GM18951 (cell line): ENCODE measurements at regions not wholly inside any gene's neighbourhood (a gene's known extent, or its start where the extent isn't known, plus 50 kb on each side); places are given as distances from the start of the nearest gene placed in this dataset.

Source experiments
- POLR2A ChIP-seq: IDR thresholded peaks from 4 replicates; pipeline ENCODE4 v1.6.1; 2011; ENCODE audit warnings: mild to moderate bottlenecking; ENCODE audit not compliant: insufficient read length, insufficient read depth; ENCODE audit errors: extremely low read depth
- in situ Hi-C: fragments of 300-500 bp; cut with MboI; formaldehyde crosslinking; loops from one replicate; pipeline ENCODE4 v1.12.0; 2022; ENCODE audit warnings: low sequenced_read_pairs, mixed read lengths, inconsistent platforms; ENCODE audit not compliant: unreplicated experiment

DNA sequence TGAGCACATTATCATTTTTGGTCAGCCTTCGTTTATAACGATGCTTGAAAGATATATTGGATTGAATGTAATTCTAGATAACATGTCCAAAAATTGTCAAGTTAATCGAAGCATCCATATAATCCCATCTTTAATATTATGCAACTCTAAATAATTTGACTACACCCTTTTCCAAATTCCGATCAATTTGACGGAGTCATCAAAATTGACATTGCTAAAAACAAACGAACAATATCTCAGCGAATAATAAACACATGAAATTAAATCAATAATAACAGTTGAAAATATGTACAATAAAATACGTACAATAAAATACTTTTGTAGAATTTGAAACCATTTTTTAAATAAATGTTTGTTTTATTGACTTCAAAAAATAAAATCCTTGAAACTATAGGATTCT, 1516.4 kb downstream of the EFNB2 start:
- TF ChIP-seq POLR2A, result no peak
- in situ Hi-C loops, result no loop called here

DNA sequence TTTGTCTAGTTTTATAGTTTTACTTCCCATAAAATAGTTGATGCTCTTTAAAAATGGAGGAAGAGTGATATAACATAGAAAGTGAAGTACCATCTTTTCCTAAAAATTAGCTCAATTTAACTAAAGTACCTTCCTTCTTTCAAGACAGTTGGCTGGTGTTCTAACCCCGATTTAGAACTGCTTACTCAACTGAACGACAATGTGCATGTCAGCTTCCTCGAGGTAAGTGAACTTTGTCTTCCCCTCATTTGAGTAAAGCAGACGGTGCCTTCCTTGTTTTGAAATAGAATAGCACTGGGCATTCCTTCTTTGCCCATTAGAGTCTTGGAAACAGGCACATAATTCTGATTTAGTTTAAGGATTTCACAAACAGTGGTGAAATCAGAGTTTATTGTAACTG, 1519.2 kb downstream of the EFNB2 start:
- no peak for TF ChIP-seq POLR2A
- in situ Hi-C loops, result no loop called here

DNA sequence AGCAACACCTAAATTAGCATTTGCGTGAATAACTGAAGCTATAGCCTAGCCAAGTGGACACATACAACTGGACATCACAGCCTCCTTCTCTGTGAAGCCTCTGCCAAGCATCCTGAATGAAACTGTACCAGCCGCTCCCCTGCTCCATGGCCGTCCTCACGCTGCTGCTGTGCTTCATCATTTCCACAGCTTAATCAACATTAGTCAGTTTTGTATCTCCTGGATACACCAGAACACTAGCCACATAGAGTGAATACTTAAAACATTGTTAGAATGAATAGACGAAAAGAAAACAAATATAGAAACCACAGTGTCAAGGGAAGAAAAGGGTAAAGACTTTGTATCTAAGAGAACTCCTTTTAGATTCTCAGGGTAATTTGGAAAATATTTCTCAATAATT, 1526.9 kb downstream of the EFNB2 start:
- in situ Hi-C loops, result no loop called here
- no peak for TF ChIP-seq POLR2A

DNA sequence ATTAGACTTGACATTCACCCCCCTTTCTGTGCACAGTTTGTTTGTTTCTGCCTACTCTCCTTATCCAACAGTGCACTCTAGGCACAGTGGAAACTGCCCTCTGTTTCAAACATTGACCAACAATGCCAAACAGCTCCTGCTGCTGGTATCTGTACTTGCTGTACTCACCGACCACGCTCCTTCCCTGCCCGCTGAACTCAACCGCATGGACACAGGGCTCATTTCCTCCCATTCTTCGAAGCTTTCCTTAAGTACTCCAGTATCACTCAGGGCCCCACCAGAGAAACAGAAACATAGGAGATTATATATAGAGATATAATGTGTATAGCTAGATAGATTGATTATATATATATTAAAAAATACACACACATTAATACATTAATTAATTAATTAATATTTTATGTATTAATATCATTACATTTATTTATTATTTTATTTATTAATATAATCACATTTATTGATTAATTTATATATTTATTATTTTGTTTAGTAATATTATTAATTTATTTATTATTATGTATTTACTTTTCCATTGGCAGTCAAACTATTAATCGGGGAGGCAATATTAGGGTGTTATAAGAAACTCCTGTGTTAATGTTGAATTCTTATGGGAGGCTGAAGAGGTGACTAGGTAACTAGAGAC, 1528.2 kb downstream of the EFNB2 start:
- TF ChIP-seq POLR2A, result no peak
- in situ Hi-C loops, result no loop called here

DNA sequence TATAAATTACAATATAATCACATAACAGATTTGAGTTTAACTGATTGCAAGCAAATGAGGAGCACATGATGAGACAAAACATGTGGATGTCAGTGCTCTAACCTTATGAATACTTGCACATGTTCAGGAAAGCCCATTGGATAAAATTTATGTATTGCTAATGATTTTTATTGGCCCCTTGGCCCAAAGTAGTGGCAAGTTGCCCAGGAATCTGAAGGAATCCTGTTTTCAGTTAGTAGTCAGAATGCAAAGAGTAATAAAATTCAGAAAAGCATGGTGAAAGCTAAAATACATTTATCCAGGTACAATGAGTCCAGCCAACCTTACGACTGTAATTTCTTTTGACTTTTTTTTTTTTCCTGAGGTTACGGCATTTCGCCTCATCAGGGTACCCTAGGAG, 1539.4 kb downstream of the EFNB2 start:
- no peak for TF ChIP-seq POLR2A
- in situ Hi-C loops, result no loop called here

DNA sequence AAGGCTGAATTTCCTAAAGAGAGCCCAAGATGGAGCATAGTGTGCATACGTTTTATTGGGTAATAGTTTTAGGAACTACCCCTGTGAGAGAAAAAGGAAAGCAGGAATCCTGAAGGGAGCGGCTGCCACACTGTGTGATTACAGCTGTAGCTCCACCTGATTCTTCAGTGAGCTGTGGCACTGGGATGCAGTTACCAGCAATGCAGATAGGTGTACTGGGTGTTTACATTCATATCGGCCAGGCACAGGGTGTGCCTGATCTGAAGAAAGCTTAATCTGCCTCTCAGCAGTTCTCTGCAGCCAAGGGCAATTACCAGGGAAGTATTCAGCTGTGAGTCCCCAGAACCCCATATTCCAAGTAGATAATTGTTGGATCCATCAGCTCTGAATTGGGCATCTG, 1541.8 kb downstream of the EFNB2 start:
- in situ Hi-C loops, result no loop called here
- TF ChIP-seq POLR2A, result no peak

DNA sequence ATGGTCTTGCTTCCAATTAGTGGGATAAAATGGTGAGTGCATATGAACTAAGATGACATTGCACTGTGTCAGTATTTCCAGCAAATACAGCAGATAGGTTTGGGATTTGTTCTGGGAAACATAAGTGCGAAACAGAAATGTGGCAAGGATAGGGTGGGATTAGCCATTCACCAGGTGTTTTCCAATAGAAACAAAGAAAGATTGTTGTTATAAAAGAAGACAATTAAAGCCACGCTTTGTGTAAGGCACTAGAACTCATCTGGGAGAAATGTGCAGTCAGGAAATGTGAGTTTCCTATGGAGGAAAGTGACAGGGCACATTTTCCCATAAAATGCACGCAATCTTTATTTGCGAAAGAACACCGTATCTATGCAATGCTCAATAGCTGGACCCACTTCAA, 1547.8 kb downstream of the EFNB2 start:
- no peak for TF ChIP-seq POLR2A
- in situ Hi-C loops, result no loop called here

DNA sequence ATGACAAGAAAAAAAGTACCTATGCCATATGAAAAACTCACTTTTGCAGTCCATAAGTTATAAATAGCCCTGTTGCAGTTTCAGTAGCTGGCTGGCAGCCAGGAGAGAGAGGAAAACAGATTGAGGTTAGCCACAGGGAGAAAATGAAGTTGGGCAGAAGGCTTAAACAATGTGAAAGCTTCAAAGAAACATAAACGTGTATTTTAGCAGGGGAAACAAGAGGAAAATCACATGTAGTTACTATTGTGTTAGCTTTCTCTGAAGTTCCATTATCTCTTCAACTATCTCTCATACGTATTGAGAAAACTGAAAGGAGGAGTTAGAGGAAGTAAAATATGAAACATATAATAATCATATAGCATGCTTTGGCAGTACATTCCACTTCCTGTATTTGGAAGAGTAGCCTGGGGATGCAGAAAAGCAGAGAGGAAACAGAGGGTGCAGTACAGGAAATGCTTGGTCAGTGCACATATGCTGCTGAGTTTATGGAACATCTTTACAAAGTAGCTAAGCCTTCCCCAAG, 1551.1 kb downstream of the EFNB2 start:
- TF ChIP-seq POLR2A, result no peak
- in situ Hi-C loops, result no loop called here

DNA sequence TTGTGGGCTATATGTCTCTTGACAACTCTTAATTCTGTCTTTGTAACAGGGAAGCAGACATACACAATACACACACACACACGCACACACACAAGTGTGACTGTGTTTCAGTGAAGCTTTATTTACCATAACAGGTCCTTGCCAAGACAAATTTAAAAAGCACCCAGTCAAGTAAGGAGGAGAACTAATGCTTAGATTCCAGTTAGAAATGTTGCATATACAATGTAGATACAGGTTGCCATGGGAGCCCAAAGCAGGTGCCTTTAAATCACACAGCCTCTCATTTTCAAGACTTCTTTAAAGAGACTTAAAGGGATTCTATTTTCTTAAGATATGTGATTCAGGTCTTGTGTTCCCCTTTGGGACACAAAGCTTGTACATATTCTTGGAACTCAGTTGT, 1551.9 kb downstream of the EFNB2 start:
- no peak for TF ChIP-seq POLR2A
- in situ Hi-C loops, result no loop called here

DNA sequence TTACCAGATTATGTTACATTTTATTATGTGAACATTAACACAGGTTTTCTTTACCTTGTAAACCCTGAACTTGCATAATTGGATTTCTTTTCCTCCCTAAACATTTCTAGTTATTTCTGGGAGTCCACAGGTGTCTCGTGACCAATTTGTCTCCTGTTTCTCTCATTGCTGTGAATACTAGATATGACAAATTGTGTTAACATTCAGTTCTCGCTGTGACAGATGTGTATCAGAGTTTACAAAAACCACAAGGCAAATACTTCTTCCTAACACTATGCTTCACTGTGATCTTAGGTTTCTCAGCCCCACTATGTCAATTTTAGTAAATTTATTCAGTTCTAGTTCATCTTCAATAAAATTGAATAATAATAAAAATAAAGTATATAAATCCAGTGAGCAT, 1554.9 kb downstream of the EFNB2 start:
- in situ Hi-C loops, result no loop called here
- no peak for TF ChIP-seq POLR2A

DNA sequence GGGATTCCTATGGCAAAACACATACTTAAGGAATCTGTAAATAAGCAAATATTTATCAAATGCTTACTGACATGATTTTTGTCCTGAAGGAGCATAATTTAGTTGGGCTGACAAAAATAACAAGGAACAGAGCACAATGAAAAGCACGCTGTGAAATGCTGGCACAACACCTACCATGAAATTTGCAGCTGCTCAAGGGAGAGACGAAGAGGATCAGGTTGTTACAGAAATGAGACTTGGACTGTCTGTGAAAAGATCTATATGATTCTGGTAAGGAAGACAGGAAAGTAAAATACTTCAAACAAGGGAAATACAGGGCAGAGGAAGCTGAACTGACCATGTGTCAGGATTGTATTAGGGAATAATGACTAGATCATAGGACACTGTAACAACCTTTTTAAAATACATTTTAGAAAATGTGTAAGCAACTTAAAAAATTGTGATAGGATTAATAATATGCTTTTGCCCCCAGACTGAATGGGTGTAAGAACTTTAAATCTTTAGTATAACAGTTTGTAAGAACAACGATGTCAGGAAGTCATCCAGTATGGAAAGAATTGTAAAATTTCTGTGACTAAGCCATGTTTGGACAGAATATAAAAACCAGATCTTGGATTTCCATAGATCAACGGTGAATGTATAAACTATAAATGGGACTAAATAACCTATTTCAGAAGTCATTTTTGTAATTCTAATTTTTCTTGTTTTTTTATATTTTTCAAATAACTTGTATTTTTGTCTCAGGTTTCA, 1556.0 kb downstream of the EFNB2 start:
- no peak for TF ChIP-seq POLR2A
- in situ Hi-C loops, result no loop called here

DNA sequence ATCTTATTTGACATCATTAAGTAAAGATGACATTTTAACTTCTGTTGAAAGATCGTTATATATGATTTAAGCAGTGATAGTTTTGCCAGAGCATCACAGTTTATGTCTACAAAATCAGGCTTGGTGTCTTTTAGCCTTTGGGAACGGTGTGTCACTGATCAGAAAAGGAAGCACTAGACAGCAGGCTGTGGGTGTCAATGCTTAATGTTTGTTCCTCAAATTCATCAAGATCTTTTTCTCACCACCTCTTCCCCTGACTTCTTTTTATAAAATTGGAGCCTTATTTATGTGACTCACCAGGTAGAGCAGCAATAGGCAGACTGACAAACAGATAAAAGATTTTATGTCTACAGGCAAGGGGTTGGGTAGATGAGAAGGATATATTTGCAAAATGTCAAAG, 1558.5 kb downstream of the EFNB2 start:
- TF ChIP-seq POLR2A, result no peak
- in situ Hi-C loops, result no loop called here

DNA sequence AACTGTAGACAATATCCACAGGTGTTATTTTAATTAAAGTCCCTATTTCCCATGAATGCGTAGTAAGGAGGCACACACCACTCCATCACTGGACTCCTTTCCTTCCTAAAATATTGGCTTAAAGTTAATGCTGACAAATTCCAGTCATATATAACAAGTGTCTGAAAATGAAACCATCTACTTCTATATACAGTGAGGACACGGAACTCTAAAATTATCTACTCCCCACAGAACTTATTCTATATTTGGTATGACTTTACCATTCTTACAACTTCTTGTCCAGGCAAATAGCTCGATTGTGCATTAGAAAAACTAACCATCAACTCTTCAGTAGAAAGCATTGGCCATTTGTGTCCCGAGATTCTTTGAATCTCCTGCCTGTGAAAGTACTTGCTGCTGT, 1560.2 kb downstream of the EFNB2 start:
- no peak for TF ChIP-seq POLR2A
- in situ Hi-C loops, result no loop called here

DNA sequence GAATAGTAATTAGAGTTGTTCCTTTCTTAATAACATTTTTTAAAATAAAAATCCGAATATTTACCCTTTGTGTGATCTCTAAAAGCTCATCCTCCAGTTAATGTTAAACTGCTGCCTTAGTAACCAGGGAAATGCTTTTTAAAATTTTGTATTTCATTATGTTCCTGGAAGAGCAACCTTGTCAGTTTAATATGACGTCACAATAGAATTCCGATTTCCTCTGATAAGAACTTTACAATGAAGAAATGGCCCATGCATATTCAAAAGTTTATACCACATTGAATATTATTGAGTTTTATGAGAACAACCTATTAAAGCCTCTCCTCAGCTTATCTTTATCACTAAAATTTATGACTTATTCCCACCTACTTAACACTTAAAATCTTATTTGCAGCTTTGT, 1566.6 kb downstream of the EFNB2 start:
- in situ Hi-C loops, result no loop called here
- TF ChIP-seq POLR2A, result no peak
